Glutamatergic neuron (in vitro differentiated cells): ENCODE measurements at regions not wholly inside any gene's neighbourhood (a gene's known extent, or its start where the extent isn't known, plus 50 kb on each side); places are given as distances from the start of the nearest gene placed in this dataset.
"Not testable (repeated sequence)": the region's sequence is repeated elsewhere in the genome, so short reads cannot be mapped to it uniquely, and the experiment has no call there.

Experiments used
- DNase-seq: peaks from one replicate; pipeline ENCODE4 v3.0.0; 2022
- H3K27ac Mint-ChIP-seq: one replicate; pipeline ENCODE4 v1.8.0; 2020; ENCODE audit warnings: mild to moderate bottlenecking, mixed read lengths, inconsistent platforms; ENCODE audit not compliant: unreplicated experiment
- H3K27me3 Mint-ChIP-seq: one replicate; pipeline ENCODE4 v1.8.0; 2020; ENCODE audit warnings: mild to moderate bottlenecking, moderate library complexity, mixed read lengths, inconsistent platforms; ENCODE audit not compliant: unreplicated experiment
- H3K36me3 Mint-ChIP-seq: one replicate; pipeline ENCODE4 v1.8.0; 2020; ENCODE audit warnings: mild to moderate bottlenecking, mixed read lengths, inconsistent platforms; ENCODE audit not compliant: unreplicated experiment
- H3K4me1 Mint-ChIP-seq: one replicate; pipeline ENCODE4 v1.8.0; 2020; ENCODE audit warnings: mild to moderate bottlenecking, low read depth, mixed read lengths, inconsistent platforms; ENCODE audit not compliant: unreplicated experiment
- H3K4me3 Mint-ChIP-seq: one replicate; pipeline ENCODE4 v1.8.0; 2020; ENCODE audit warnings: mild to moderate bottlenecking, mixed read lengths, inconsistent platforms; ENCODE audit not compliant: unreplicated experiment
- H3K9me3 Mint-ChIP-seq: one replicate; pipeline ENCODE4 v1.8.0; 2020; ENCODE audit warnings: mild to moderate bottlenecking, moderate library complexity, mixed read lengths, inconsistent platforms; ENCODE audit not compliant: unreplicated experiment
- CTCF ChIP-seq: fragments of 200-600 bp; sonication (generic); IDR thresholded peaks from one replicate; pipeline ENCODE4 v1.5.0; 2021; ENCODE audit not compliant: partially characterized antibody, unreplicated experiment

- no peaks in the 10 kb centered on the region for H3K9me3 Mint-ChIP-seq
- no peak for TF ChIP-seq CTCF
- H3K27me3 Mint-ChIP-seq: peaks cover 2% of the 10 kb centered on the region
- H3K36me3 Mint-ChIP-seq: no peaks in the 10 kb centered on the region
- H3K4me1 Mint-ChIP-seq: no peaks in the 10 kb centered on the region
- DNase-seq: no peak
- no peak overlapping the region for H3K27ac Mint-ChIP-seq
- H3K4me3 Mint-ChIP-seq: no peak overlapping the region
Measured at GRCh38 chr1:58223522-58223921, 323.0 kb downstream of the OMA1 start.

DNA sequence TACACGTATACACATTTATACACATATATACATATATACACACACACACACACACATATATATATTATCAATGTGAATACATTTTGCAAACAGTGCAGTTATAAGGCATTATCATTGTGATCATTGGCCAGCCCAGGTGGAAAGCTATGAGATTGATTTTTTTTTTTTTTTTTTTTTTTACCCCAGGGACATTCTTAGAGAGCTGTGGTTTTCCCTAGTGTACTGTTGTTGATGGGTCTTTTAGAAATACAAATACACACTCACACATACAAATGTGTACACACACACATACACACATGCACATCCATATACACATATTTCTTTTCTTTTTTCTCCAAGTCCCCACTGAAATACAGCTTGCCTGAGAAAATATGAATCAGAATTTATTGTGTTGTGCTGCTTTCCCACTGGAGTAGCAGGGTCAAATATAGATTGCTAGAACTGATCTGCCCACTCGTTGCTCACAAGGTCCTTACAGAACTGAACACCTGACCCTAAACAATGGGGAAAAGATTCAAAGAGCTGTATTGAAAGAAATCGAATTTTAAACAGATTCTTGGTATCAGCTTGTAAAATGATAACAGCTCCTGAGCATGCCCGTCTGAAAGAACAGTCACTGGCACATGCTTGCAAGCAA is 325.6 kb downstream of the OMA1 start:
- H3K4me1 Mint-ChIP-seq: no peaks in the 10 kb centered on the region
- H3K4me3 Mint-ChIP-seq: no peak overlapping the region

DNA sequence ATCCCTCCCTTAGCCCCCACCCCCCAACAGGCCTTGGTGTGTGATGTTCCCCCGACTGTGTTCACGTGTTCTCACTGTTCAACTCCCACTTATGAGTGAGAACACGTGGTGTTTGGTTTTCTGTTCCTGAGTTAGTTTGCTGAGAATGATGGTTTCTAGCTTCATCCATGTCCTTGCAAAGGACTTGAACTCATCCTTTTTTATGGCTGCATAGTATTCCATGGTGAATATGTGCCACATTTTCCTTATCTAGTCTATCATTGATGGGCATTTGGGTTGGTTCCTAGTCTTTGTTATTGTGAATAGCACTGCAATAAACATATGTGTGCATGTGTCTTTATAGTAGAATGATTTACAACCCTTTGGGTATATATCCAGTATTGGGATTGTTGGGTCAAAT is 330.4 kb downstream of the OMA1 start:
- H3K9me3 Mint-ChIP-seq, H3K27ac Mint-ChIP-seq, H3K4me3 Mint-ChIP-seq, H3K36me3 Mint-ChIP-seq, DNase-seq, H3K4me1 Mint-ChIP-seq, H3K27me3 Mint-ChIP-seq: not testable (repeated sequence)

More for the DNA sequence above, 325.6 kb downstream of the OMA1 start:
- H3K27ac Mint-ChIP-seq: no peak overlapping the region
- no peak for TF ChIP-seq CTCF
- H3K27me3 Mint-ChIP-seq: peaks cover 2% of the 10 kb centered on the region
- DNase-seq: no peak
- no peaks in the 10 kb centered on the region for H3K36me3 Mint-ChIP-seq
- no peaks in the 10 kb centered on the region for H3K9me3 Mint-ChIP-seq

DNA sequence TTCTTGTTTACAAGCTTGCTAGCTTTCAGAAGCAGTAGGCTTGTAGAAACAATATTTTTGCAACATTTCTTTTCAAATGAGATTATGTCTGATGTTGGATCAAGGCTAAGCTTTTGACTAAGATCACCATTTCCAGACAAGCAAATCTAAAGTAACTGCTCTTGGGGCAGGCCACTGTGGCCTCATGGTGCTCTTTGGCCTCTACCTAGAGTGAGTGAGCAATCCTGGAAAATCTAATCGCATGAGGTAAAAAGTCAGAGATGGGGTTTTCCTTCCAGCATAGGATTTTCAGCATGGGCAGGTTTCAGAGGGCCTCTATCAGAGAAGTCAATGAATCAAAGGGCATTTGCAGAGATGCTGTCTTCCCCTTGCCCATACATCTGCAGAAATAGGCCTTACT is 331.9 kb downstream of the OMA1 start:
- H3K36me3 Mint-ChIP-seq: no peaks in the 10 kb centered on the region
- H3K4me1 Mint-ChIP-seq: no peaks in the 10 kb centered on the region
- H3K4me3 Mint-ChIP-seq: no peak overlapping the region
- TF ChIP-seq CTCF: no peak
- DNase-seq: no peak
- no peak overlapping the region for H3K27ac Mint-ChIP-seq
- no peaks in the 10 kb centered on the region for H3K9me3 Mint-ChIP-seq
- H3K27me3 Mint-ChIP-seq: peaks cover 2% of the 10 kb centered on the region

DNA sequence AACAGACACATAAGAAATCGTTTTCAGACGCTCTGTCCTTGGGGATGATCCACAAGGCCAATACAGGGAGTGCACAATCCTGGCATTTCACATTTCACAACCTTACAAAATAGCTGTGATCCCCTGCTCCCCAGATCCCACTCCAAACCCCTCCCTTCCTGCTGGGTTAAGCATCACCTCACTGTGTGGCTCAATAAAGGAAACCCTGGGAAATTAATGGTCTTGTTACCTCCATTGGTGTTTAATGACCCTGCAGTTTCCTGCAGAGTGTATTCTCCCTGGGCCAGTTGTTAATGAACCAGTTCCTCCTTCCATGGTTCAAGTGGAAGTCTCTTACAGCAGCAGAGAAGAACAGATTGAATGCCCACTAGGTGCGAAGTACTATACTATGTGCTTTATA is 334.7 kb downstream of the OMA1 start:
- Mint-ChIP-seq H3K27ac (no peak overlapping the region), H3K4me3 (no peak overlapping the region), H3K9me3 (no peaks in the 10 kb centered on the region), H3K27me3 (no peaks in the 10 kb centered on the region), H3K4me1 (no peaks in the 10 kb centered on the region), H3K36me3 (no peaks in the 10 kb centered on the region)
- DNase-seq: no peak
- TF ChIP-seq CTCF: no peak

DNA sequence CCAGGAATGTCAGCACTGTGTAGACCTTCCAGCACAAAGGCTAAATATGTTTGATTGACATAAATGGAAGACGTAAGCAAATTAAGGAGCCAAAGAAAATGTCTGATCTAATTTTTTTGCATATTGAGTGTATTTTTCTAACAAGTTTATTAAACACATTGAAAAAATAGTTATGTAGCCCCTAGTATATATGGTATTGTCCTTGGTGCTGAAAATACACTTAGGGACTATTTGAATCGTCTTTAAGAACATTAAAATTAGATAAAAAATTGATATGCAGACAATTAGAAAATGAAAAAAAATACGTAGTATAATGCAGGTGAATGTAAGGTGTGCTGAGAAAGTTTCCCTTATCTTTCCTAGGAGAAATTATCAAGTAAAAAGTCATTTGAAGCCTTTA is 337.0 kb downstream of the OMA1 start:
- no peak for TF ChIP-seq CTCF
- no peak for DNase-seq
- Mint-ChIP-seq H3K27ac (no peak overlapping the region), H3K27me3 (no peaks in the 10 kb centered on the region), H3K4me3 (no peak overlapping the region), H3K36me3 (no peaks in the 10 kb centered on the region), H3K4me1 (no peaks in the 10 kb centered on the region), H3K9me3 (no peaks in the 10 kb centered on the region)
